HepG2 (cell line): ENCODE measurements at regions not wholly inside any gene's neighbourhood (a gene's known extent, or its start where the extent isn't known, plus 50 kb on each side); places are given as distances from the start of the nearest gene placed in this dataset.

ENCODE experiments used
- ATF1 ChIP-seq: IDR thresholded peaks from 2 replicates; pipeline ENCODE4 v1.6.1; 2016; ENCODE audit warnings: mild to moderate bottlenecking, control low read depth
- CTCF ChIP-seq: sonication (generic); formaldehyde crosslinking; IDR thresholded peaks from 2 replicates; pipeline ENCODE4 v1.5.0; 2020; ENCODE audit warnings: mild to moderate bottlenecking, missing genetic modification reagents, moderate library complexity
- FOXA3 ChIP-seq: IDR thresholded peaks from 2 replicates; pipeline ENCODE4 v1.6.1; 2016; ENCODE audit warnings: missing genetic modification reagents, missing compliant biosample characterization
- FOXO4 ChIP-seq: sonication (generic); formaldehyde crosslinking; conservative IDR thresholded peaks from 2 replicates; pipeline ENCODE4 v1.8.1; 2023; ENCODE audit warnings: missing genetic modification reagents
- GMEB2 ChIP-seq: IDR thresholded peaks from 2 replicates; pipeline ENCODE4 v1.6.1; 2016; ENCODE audit warnings: missing biosample characterization, missing genetic modification reagents, low read depth
- HMG20A ChIP-seq: IDR thresholded peaks from 2 replicates; pipeline ENCODE4 v1.6.1; 2016; ENCODE audit warnings: borderline replicate concordance
- MYC ChIP-seq: sonication (generic); formaldehyde crosslinking; IDR thresholded peaks from 2 replicates; pipeline ENCODE4 v1.9.0; 2021; ENCODE audit warnings: missing genetic modification reagents, borderline replicate concordance
- RBM39 ChIP-seq: fragments of 200-400 bp; formaldehyde crosslinking; IDR thresholded peaks from one replicate; pipeline ENCODE4 v1.6.1; 2018; ENCODE audit warnings: antibody characterized with exemption, mild to moderate bottlenecking, low read depth, low read length; ENCODE audit not compliant: poor library complexity, severe bottlenecking
- SOX5 ChIP-seq: IDR thresholded peaks from 2 replicates; pipeline ENCODE4 v1.6.1; 2016; ENCODE audit warnings: borderline replicate concordance
- ZNF510 ChIP-seq: sonication (generic); formaldehyde crosslinking; IDR thresholded peaks from 2 replicates; pipeline ENCODE4 v1.4.0; 2020; ENCODE audit warnings: low read depth, mild to moderate bottlenecking, missing genetic modification reagents
- TF ChIP-seq, protein P1 (sequence below): IDR thresholded peaks from 2 replicates; pipeline ENCODE4 v1.4.0; 2020; ENCODE audit warnings: mild to moderate bottlenecking, missing genetic modification reagents
- TF ChIP-seq, protein P2 (sequence below): sonication (generic); formaldehyde crosslinking; conservative IDR thresholded peaks from 2 replicates; pipeline ENCODE4 v1.8.0; 2022; ENCODE audit warnings: mild to moderate bottlenecking, moderate library complexity, missing genetic modification reagents
- TF ChIP-seq, protein P3 (sequence below): IDR thresholded peaks from 2 replicates; pipeline ENCODE4 v1.6.1; 2018; ENCODE audit warnings: missing genetic modification reagents, mild to moderate bottlenecking, missing compliant biosample characterization

- TF ChIP-seq, protein P1, sequence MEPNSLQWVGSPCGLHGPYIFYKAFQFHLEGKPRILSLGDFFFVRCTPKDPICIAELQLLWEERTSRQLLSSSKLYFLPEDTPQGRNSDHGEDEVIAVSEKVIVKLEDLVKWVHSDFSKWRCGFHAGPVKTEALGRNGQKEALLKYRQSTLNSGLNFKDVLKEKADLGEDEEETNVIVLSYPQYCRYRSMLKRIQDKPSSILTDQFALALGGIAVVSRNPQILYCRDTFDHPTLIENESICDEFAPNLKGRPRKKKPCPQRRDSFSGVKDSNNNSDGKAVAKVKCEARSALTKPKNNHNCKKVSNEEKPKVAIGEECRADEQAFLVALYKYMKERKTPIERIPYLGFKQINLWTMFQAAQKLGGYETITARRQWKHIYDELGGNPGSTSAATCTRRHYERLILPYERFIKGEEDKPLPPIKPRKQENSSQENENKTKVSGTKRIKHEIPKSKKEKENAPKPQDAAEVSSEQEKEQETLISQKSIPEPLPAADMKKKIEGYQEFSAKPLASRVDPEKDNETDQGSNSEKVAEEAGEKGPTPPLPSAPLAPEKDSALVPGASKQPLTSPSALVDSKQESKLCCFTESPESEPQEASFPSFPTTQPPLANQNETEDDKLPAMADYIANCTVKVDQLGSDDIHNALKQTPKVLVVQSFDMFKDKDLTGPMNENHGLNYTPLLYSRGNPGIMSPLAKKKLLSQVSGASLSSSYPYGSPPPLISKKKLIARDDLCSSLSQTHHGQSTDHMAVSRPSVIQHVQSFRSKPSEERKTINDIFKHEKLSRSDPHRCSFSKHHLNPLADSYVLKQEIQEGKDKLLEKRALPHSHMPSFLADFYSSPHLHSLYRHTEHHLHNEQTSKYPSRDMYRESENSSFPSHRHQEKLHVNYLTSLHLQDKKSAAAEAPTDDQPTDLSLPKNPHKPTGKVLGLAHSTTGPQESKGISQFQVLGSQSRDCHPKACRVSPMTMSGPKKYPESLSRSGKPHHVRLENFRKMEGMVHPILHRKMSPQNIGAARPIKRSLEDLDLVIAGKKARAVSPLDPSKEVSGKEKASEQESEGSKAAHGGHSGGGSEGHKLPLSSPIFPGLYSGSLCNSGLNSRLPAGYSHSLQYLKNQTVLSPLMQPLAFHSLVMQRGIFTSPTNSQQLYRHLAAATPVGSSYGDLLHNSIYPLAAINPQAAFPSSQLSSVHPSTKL (CRISPR knock-in tag): peak; percentile 65
- TF ChIP-seq FOXO4 (CRISPR knock-in tag) (no peak), RBM39 (no peak), FOXA3 (CRISPR knock-in tag) (peak; percentile 65; the same call in 1 of the 2 replicates), ATF1 (CRISPR knock-in tag) (no peak), CTCF (CRISPR knock-in tag) (0 out of 2 replicates have a peak, but pooled peaks have one; percentile 5), GMEB2 (CRISPR knock-in tag) (no peak), MYC (no peak), ZNF510 (CRISPR knock-in tag) (no peak), HMG20A (CRISPR knock-in tag) (peak; percentile 25; the same call in 1 of the 2 replicates), SOX5 (0 out of 2 replicates have a peak, but pooled peaks have one; percentile 14)
- TF ChIP-seq, protein P2, sequence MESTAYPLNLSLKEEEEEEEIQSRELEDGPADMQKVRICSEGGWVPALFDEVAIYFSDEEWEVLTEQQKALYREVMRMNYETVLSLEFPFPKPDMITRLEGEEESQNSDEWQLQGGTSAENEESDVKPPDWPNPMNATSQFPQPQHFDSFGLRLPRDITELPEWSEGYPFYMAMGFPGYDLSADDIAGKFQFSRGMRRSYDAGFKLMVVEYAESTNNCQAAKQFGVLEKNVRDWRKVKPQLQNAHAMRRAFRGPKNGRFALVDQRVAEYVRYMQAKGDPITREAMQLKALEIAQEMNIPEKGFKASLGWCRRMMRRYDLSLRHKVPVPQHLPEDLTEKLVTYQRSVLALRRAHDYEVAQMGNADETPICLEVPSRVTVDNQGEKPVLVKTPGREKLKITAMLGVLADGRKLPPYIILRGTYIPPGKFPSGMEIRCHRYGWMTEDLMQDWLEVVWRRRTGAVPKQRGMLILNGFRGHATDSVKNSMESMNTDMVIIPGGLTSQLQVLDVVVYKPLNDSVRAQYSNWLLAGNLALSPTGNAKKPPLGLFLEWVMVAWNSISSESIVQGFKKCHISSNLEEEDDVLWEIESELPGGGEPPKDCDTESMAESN: 0 out of 2 replicates have a peak, but pooled peaks have one; percentile 30
- TF ChIP-seq, protein P3, sequence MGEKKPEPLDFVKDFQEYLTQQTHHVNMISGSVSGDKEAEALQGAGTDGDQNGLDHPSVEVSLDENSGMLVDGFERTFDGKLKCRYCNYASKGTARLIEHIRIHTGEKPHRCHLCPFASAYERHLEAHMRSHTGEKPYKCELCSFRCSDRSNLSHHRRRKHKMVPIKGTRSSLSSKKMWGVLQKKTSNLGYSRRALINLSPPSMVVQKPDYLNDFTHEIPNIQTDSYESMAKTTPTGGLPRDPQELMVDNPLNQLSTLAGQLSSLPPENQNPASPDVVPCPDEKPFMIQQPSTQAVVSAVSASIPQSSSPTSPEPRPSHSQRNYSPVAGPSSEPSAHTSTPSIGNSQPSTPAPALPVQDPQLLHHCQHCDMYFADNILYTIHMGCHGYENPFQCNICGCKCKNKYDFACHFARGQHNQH (CRISPR knock-in tag): 0 out of 2 replicates have a peak, but pooled peaks have one; percentile 26
Measured at GRCh38 chr21:43333298-43334062, 93.5 kb downstream of the SIK1 start (continued).
